Karpas-422 (cell line): ENCODE measurements at regions not wholly inside any gene's neighbourhood (a gene's known extent, or its start where the extent isn't known, plus 50 kb on each side); places are given as distances from the start of the nearest gene placed in this dataset.
"Not testable (repeated sequence)": the region's sequence is repeated elsewhere in the genome, so short reads cannot be mapped to it uniquely, and the experiment has no call there.

Source experiments
- DNase-seq: peaks from one replicate; pipeline ENCODE4 v3.0.0-alpha.2; 2015
- H2AFZ ChIP-seq: fragments of 200-600 bp; sonication (generic); 2 replicates; pipeline ENCODE4 v1.6.1; 2014; ENCODE audit warnings: antibody characterized with exemption, low read length, mixed read lengths
- H3K27ac ChIP-seq: fragments of 200-600 bp; sonication (generic); 2 replicates; pipeline ENCODE4 v1.5.1; 2014; ENCODE audit warnings: mild to moderate bottlenecking, low read length, moderate library complexity
- H3K27me3 ChIP-seq: fragments of 200-600 bp; sonication (generic); 2 replicates; pipeline ENCODE4 v1.6.1; 2014; ENCODE audit warnings: low read length, mixed read lengths
- H3K36me3 ChIP-seq: fragments of 200-600 bp; sonication (generic); 2 replicates; pipeline ENCODE4 v1.6.1; 2014; ENCODE audit warnings: low read length, mixed read lengths; ENCODE audit not compliant: insufficient read depth
- H3K4me1 ChIP-seq: fragments of 200-600 bp; sonication (generic); 2 replicates; pipeline ENCODE4 v1.6.1; 2014; ENCODE audit warnings: mild to moderate bottlenecking, low read length, mixed read lengths
- H3K4me2 ChIP-seq: fragments of 200-600 bp; sonication (generic); 2 replicates; pipeline ENCODE4 v1.6.1; 2014; ENCODE audit warnings: low read length, low read depth, mild to moderate bottlenecking; ENCODE audit not compliant: poor library complexity, severe bottlenecking
- H3K4me3 ChIP-seq: fragments of 200-600 bp; sonication (generic); 2 replicates; pipeline ENCODE4 v1.5.1; 2014; ENCODE audit warnings: mild to moderate bottlenecking, antibody characterized with exemption, low read length, mixed read lengths
- H3K79me2 ChIP-seq: fragments of 200-600 bp; sonication (generic); 2 replicates; pipeline ENCODE4 v1.6.1; 2014; ENCODE audit warnings: mild to moderate bottlenecking, low read length, mixed read lengths
- H3K9ac ChIP-seq: fragments of 200-600 bp; sonication (generic); 2 replicates; pipeline ENCODE4 v1.6.0; 2014; ENCODE audit warnings: low read length
- H3K9me2 ChIP-seq: fragments of 200-600 bp; sonication (generic), shearing (Covaris generic); replicated peaks from 2 replicates; pipeline ENCODE4 v1.6.0; 2014; ENCODE audit warnings: mild to moderate bottlenecking, low read length, moderate library complexity; ENCODE audit not compliant: insufficient read depth
- H3K9me3 ChIP-seq: fragments of 300-700, 200-600 bp; sonication (generic); 2 replicates; pipeline ENCODE4 v1.6.1; 2014; ENCODE audit warnings: low read length, mixed read lengths
- H4K20me1 ChIP-seq: fragments of 200-600 bp; sonication (generic); 2 replicates; pipeline ENCODE4 v1.6.1; 2014; ENCODE audit warnings: mild to moderate bottlenecking, antibody characterized with exemption, low read length, low read depth; ENCODE audit not compliant: insufficient read depth

DNA sequence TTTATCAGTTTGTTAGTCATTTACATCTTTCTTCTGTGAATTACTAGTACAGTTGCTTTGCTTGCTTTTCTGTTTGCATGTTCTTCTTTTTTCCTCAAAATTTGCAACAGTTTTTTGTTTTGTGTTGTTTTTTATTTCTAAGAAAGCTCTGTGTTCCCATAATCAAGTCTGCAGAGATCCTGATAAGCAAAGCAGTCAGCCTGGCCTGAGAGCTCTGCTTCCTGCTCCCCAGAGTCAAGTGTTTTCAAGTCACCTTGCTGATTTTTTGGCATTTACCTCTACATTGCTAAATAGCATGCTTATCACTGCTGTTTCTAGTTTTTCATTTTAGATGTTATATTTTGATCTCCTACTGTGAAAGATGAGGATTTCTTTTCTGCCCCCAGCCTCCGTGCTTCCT is 113.2 kb downstream of the CDRT15L2 start:
- not testable (repeated sequence) for H2AFZ ChIP-seq, DNase-seq

DNA sequence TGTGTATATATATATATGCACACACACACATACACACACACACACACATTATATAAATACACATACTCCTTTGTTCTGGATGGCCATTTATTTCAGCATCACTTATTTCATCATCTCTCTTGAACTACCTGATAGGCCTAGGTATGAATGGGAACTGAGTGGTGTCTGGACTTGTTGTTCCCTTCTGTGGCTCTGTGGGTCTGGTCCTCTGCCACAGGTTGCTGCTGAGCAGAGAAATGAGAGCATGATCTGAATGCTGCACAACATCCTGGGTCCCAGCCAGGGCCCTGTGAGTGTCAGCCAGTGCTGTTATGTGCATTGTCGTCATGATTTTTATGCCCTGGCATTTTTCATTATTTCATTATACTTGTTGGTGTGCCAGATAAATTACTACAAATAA is 116.3 kb downstream of the CDRT15L2 start:
- H3K9me2 ChIP-seq, H3K27me3 ChIP-seq, H3K36me3 ChIP-seq, H2AFZ ChIP-seq, H3K9ac ChIP-seq, H3K4me3 ChIP-seq, H3K79me2 ChIP-seq, H3K27ac ChIP-seq, H3K4me2 ChIP-seq, H3K4me1 ChIP-seq, H3K9me3 ChIP-seq, H4K20me1 ChIP-seq, DNase-seq: not testable (repeated sequence)

More for the DNA sequence above, 113.2 kb downstream of the CDRT15L2 start:
- H3K79me2 ChIP-seq, H3K27me3 ChIP-seq, H4K20me1 ChIP-seq, H3K9me3 ChIP-seq, H3K27ac ChIP-seq, H3K4me1 ChIP-seq, H3K4me2 ChIP-seq, H3K36me3 ChIP-seq, H3K4me3 ChIP-seq, H3K9me2 ChIP-seq, H3K9ac ChIP-seq: not testable (repeated sequence)

- not testable (repeated sequence) for H3K9me3 ChIP-seq, H3K36me3 ChIP-seq, H3K27me3 ChIP-seq, H3K4me3 ChIP-seq, H3K27ac ChIP-seq, H3K9me2 ChIP-seq, H3K9ac ChIP-seq, H3K4me1 ChIP-seq, DNase-seq, H4K20me1 ChIP-seq, H3K4me2 ChIP-seq, H3K79me2 ChIP-seq, H2AFZ ChIP-seq
These were observed 119.1 kb downstream of the CDRT15L2 start for GRCh38 chr17:20698463-20699206.

DNA sequence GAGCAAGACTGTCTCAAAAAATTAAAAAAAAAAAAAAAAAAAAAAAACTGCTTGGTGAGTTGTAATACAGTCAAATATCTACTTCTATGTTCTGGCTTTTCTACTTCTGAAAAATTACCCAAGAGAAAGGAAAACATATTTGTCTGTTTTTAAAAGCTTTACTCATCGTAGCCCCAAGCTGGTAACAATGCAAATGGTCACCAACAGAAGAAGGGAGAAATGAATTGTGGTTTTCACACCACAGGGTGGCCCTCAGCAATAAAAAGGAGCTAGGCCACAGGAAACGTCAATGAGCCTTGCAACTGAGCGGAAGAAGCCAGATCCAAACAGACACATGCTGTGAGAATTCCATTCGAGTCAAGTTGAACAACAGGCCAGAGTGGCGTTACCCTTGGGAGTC is 121.0 kb downstream of the CDRT15L2 start:
- not testable (repeated sequence) for H3K9ac ChIP-seq, H3K4me3 ChIP-seq, H3K27ac ChIP-seq, H3K27me3 ChIP-seq, H2AFZ ChIP-seq, DNase-seq, H3K36me3 ChIP-seq, H4K20me1 ChIP-seq, H3K4me2 ChIP-seq, H3K9me3 ChIP-seq, H3K79me2 ChIP-seq, H3K4me1 ChIP-seq, H3K9me2 ChIP-seq

GRCh38 chr17:20701366-20701765 is 121.8 kb downstream of the CDRT15L2 start:
- H3K4me3 ChIP-seq, H3K9me3 ChIP-seq, DNase-seq, H3K4me2 ChIP-seq, H3K27ac ChIP-seq, H3K79me2 ChIP-seq, H2AFZ ChIP-seq, H3K4me1 ChIP-seq, H4K20me1 ChIP-seq, H3K9me2 ChIP-seq, H3K36me3 ChIP-seq, H3K9ac ChIP-seq, H3K27me3 ChIP-seq: not testable (repeated sequence)

DNA sequence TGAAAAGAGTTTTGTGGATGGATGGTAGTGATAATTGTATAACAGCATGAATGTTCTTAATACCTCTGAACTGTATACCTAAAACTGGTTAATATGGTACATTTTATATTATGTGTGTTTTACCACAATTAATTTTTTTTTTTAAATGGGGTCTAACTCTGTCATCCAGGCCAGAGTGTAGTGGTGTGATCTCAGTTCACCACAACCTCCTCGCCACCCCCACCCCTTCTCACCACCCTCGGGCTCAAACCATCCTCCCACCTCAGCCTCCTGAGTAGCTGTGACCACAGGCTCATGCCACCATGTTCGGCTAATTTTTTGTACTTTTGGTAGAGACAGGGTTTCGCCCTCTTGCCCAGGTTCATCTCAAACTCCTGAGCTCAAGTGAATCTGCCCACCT is 123.2 kb downstream of the CDRT15L2 start:
- H3K27ac ChIP-seq: no peak overlapping the region
- no peak overlapping the region for H3K4me2 ChIP-seq
- no peak overlapping the region for H2AFZ ChIP-seq
- H3K9ac ChIP-seq: no peak overlapping the region
- H4K20me1 ChIP-seq: no peaks in the 10 kb centered on the region
- H3K9me3 ChIP-seq: no peaks in the 10 kb centered on the region
- no peaks in the 10 kb centered on the region for H3K9me2 ChIP-seq
- H3K4me1 ChIP-seq: no peaks in the 10 kb centered on the region
- no peaks in the 10 kb centered on the region for H3K79me2 ChIP-seq
- DNase-seq: no peak
- H3K4me3 ChIP-seq: no peak overlapping the region
- H3K27me3 ChIP-seq: no peaks in the 10 kb centered on the region
- no peaks in the 10 kb centered on the region for H3K36me3 ChIP-seq

DNA sequence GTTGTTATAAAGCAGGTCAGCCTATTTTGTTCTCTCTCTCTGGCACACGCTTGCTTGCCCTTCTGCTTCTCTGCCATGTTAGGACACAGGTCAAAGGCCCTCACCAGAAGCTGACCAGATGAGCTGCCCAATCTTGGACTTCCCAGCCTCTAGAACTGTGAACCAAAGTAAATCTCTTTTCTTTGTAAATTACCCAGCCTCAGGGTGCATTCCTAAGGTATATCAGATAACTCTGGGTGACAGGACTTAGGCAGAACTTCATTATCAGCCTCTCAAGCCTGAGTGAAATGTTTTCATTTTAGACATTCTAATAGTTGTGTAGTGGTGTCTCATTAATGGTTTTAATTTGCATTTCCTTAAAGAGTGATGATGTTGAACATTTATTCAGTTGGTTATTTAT is 124.3 kb downstream of the CDRT15L2 start:
- no peaks in the 10 kb centered on the region for H3K9me2 ChIP-seq
- no peaks in the 10 kb centered on the region for H4K20me1 ChIP-seq
- no peaks in the 10 kb centered on the region for H3K9me3 ChIP-seq
- H3K79me2 ChIP-seq: no peaks in the 10 kb centered on the region
- no peak overlapping the region for H3K4me2 ChIP-seq
- no peaks in the 10 kb centered on the region for H3K4me1 ChIP-seq
- H3K36me3 ChIP-seq: no peaks in the 10 kb centered on the region
- no peak overlapping the region for H3K27ac ChIP-seq
- no peak overlapping the region for H2AFZ ChIP-seq
- H3K27me3 ChIP-seq: no peaks in the 10 kb centered on the region
- DNase-seq: no peak
- H3K4me3 ChIP-seq: no peak overlapping the region
- no peak overlapping the region for H3K9ac ChIP-seq

DNA sequence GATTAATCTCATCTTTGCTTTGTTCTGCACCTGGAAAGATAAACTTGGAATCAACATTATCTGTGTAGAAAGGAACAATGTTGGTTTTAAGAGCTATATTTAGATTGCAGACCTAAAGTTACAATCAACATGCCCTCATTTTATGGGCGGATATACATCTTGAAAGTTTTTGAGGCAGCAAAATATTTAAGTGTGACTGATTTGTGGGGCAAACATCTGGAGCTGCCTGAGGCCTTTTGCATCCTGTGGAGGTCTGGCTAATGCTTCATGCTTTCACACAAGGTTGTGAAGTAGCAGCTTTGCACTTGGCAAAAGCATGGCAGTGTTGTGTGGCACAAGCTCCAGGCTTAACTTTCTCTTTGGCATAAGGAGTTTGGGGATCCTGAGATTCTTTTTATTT is 125.7 kb downstream of the CDRT15L2 start:
- H3K36me3 ChIP-seq, H3K4me1 ChIP-seq, H3K27ac ChIP-seq, H3K79me2 ChIP-seq, H3K9ac ChIP-seq, H2AFZ ChIP-seq, H3K4me3 ChIP-seq, H3K9me2 ChIP-seq, H3K9me3 ChIP-seq, H4K20me1 ChIP-seq, H3K27me3 ChIP-seq, DNase-seq, H3K4me2 ChIP-seq: not testable (repeated sequence)
